Neural cell (in vitro differentiated cells): ENCODE measurements at regions not wholly inside any gene's neighbourhood (a gene's known extent, or its start where the extent isn't known, plus 50 kb on each side); places are given as distances from the start of the nearest gene placed in this dataset.

Experiments
- H2AFZ ChIP-seq: fragments of 200-600, 300-800 bp; sonication (generic), shearing (Covaris generic); 2 replicates; pipeline ENCODE4 v1.6.0; 2014; ENCODE audit warnings: low read depth, mild to moderate bottlenecking, antibody characterized with exemption, low read length, moderate library complexity
- H3F3A ChIP-seq: fragments of 200-600 bp; shearing (Covaris generic); 2 replicates; pipeline ENCODE4 v1.6.1; 2016; ENCODE audit warnings: mild to moderate bottlenecking, moderate library complexity, mixed read lengths, antibody characterized with exemption, low read length; ENCODE audit not compliant: insufficient read depth, poor library complexity, severe bottlenecking
- H3K27ac ChIP-seq: fragments of 200-600, 300-800 bp; sonication (generic), shearing (Covaris generic); 2 replicates; pipeline ENCODE4 v1.5.1; 2014; ENCODE audit warnings: mild to moderate bottlenecking, low read length, moderate library complexity
- H3K27me3 ChIP-seq: fragments of 300-800, 200-600 bp; sonication (generic), shearing (Covaris generic); 2 replicates; pipeline ENCODE4 v1.6.0; 2014; ENCODE audit warnings: mild to moderate bottlenecking, low read depth, low read length, moderate library complexity; ENCODE audit not compliant: insufficient read depth
- H3K36me3 ChIP-seq: fragments of 300-800, 200-600 bp; sonication (generic), shearing (Covaris generic); 2 replicates; pipeline ENCODE4 v1.5.1; 2014; ENCODE audit warnings: mild to moderate bottlenecking, antibody characterized with exemption, low read length, moderate library complexity; ENCODE audit not compliant: insufficient read depth
- H3K4me2 ChIP-seq: fragments of 300-800, 200-600 bp; sonication (generic), shearing (Covaris generic); 2 replicates; pipeline ENCODE4 v1.6.0; 2014; ENCODE audit warnings: mild to moderate bottlenecking, low read length
- H3K4me3 ChIP-seq: fragments of 300-800, 200-600 bp; sonication (generic), shearing (Covaris generic); 2 replicates; pipeline ENCODE4 v1.5.1; 2014; ENCODE audit warnings: mild to moderate bottlenecking, low read length, moderate library complexity
- H3K79me2 ChIP-seq: fragments of 200-600 bp; shearing (Covaris generic); replicated peaks from 2 replicates; pipeline ENCODE4 v1.6.0; 2014; ENCODE audit warnings: mild to moderate bottlenecking, low read length, moderate library complexity; ENCODE audit not compliant: insufficient read depth
- H3K9ac ChIP-seq: fragments of 300-800, 200-600 bp; sonication (generic), shearing (Covaris generic); 2 replicates; pipeline ENCODE4 v1.6.1; 2016; ENCODE audit warnings: mild to moderate bottlenecking, low read length, mixed read lengths
- H3K9me2 ChIP-seq: fragments of 200-600 bp; shearing (Covaris generic); 2 replicates; pipeline ENCODE4 v1.6.1; 2016; ENCODE audit warnings: mild to moderate bottlenecking, low read length, mixed read lengths; ENCODE audit not compliant: insufficient read depth
- H3K9me3 ChIP-seq: fragments of 200-600, 300-800 bp; sonication (generic), shearing (Covaris generic); 2 replicates; pipeline ENCODE4 v1.6.1; 2016; ENCODE audit warnings: mild to moderate bottlenecking, mixed run types, low read length, moderate library complexity, mixed read lengths
- H4K20me1 ChIP-seq: fragments of 200-600 bp; shearing (Covaris generic); 2 replicates; pipeline ENCODE4 v1.6.1; 2016; ENCODE audit warnings: mild to moderate bottlenecking, mixed run types; ENCODE audit not compliant: insufficient read depth
- EP300 ChIP-seq: fragments of 450-650 bp; conservative IDR thresholded peaks from 2 replicates; pipeline ENCODE4 v1.6.1; 2014; ENCODE audit warnings: antibody characterized with exemption, mild to moderate bottlenecking, moderate library complexity; ENCODE audit not compliant: poor library complexity, severe bottlenecking
- EZH2 ChIP-seq: fragments of 200-600, 300-800 bp; shearing (Covaris generic), sonication (generic); IDR thresholded peaks from 2 replicates; pipeline ENCODE4 v1.6.1; 2014; ENCODE audit warnings: antibody characterized with exemption, low read length, borderline replicate concordance, mild to moderate bottlenecking; ENCODE audit not compliant: insufficient read depth, poor library complexity, severe bottlenecking
- MXI1 ChIP-seq: fragments of 450-650 bp; conservative IDR thresholded peaks from 2 replicates; pipeline ENCODE4 v1.6.1; 2014; ENCODE audit warnings: antibody characterized with exemption, mild to moderate bottlenecking; ENCODE audit not compliant: poor library complexity, severe bottlenecking
- POLR2AphosphoS5 ChIP-seq: IDR thresholded peaks from 2 replicates; pipeline ENCODE4 v1.6.1; 2012
- RAD21 ChIP-seq: fragments of 450-650 bp; conservative IDR thresholded peaks from 2 replicates; pipeline ENCODE4 v1.6.1; 2014; ENCODE audit warnings: antibody characterized with exemption, mild to moderate bottlenecking, moderate library complexity
- SMC3 ChIP-seq: fragments of 450-650 bp; conservative IDR thresholded peaks from 2 replicates; pipeline ENCODE4 v1.6.1; 2014; ENCODE audit warnings: antibody characterized with exemption, mild to moderate bottlenecking, moderate library complexity; ENCODE audit not compliant: poor library complexity
- TAF1 ChIP-seq: IDR thresholded peaks from 2 replicates; pipeline ENCODE4 v1.6.1; 2012; ENCODE audit warnings: low read depth
- TF ChIP-seq, protein P1 (sequence below): fragments of 450-650 bp; IDR thresholded peaks from 2 replicates; pipeline ENCODE4 v1.5.1; 2014; ENCODE audit warnings: antibody characterized with exemption, mild to moderate bottlenecking, moderate library complexity; ENCODE audit not compliant: poor library complexity, severe bottlenecking
- TF ChIP-seq, protein P2 (sequence below): IDR thresholded peaks from 2 replicates; pipeline ENCODE4 v1.6.1; 2012; ENCODE audit warnings: borderline replicate concordance

DNA sequence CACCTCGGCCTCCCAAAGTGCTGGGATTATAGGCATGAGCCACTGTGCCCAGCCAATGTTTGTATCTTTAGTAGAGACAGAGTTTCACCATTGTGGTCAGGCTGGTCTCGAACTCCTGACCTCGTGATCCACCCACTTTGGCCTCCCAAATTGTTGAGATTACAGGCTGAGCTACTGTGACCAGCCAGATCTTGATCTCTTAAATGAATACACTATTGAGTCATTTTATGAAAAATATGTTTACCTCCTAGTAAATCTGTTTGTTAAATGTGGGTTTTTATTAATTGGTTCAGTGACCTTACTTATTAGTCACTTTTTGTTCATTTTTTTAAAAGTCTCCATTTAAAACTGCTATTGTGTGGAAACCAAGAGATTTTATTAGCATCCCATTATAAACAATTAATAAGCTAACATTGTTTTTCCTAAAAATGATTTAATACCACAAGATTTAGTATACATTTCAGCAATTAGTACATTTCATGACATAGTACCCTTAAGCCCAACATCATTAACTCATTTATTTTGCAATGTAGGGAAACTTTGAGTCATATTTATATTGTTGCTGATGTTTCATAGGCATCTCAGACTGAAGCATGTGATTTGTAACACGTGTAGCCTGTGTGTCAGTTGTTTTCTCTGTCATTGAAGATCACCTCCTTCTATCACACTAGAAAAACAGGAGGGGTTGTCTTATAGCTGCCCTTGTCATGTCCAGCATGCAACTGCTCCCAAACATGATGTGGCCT is 261.2 kb downstream of the TAF11L14 start:
- Histone ChIP-seq H3K27ac (no peak overlapping the region), H3F3A (no peaks in the 10 kb centered on the region)
- TF ChIP-seq EZH2 (no peak), EP300 (no peak), TAF1 (no peak), POLR2AphosphoS5 (no peak), SMC3 (no peak)
- TF ChIP-seq, protein P1, sequence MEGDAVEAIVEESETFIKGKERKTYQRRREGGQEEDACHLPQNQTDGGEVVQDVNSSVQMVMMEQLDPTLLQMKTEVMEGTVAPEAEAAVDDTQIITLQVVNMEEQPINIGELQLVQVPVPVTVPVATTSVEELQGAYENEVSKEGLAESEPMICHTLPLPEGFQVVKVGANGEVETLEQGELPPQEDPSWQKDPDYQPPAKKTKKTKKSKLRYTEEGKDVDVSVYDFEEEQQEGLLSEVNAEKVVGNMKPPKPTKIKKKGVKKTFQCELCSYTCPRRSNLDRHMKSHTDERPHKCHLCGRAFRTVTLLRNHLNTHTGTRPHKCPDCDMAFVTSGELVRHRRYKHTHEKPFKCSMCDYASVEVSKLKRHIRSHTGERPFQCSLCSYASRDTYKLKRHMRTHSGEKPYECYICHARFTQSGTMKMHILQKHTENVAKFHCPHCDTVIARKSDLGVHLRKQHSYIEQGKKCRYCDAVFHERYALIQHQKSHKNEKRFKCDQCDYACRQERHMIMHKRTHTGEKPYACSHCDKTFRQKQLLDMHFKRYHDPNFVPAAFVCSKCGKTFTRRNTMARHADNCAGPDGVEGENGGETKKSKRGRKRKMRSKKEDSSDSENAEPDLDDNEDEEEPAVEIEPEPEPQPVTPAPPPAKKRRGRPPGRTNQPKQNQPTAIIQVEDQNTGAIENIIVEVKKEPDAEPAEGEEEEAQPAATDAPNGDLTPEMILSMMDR: no peak

DNA sequence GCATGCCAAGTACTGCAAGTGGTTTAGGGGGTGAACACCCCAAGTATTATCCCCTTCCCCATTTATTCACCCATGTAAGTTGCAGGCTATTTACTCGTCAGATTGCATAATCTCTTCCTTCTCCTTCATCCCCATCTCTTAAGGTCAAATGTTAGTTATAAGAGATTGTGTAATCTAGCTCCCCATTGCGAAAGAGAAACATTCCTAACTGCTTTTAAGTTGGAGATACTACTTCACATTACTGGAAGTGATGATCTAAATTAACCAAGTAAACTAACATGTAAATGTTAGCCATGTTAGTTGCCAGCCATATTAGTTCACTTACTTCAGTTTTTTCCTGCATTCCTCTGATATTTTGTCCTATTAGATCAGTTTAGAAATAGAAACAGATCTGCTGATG is 262.3 kb downstream of the TAF11L14 start:
- Histone ChIP-seq H3K9me3 (no peaks in the 10 kb centered on the region), H3K4me2 (no peak overlapping the region), H2AFZ (no peak overlapping the region), H3K9ac (no peak overlapping the region), H3K9me2 (no peaks in the 10 kb centered on the region), H3K36me3 (no peaks in the 10 kb centered on the region), H3K27ac (no peak overlapping the region), H3F3A (no peaks in the 10 kb centered on the region), H3K79me2 (no peaks in the 10 kb centered on the region), H4K20me1 (no peaks in the 10 kb centered on the region), H3K4me3 (no peak overlapping the region), H3K27me3 (no peaks in the 10 kb centered on the region)
- TF ChIP-seq MXI1 (no peak), POLR2AphosphoS5 (no peak), RAD21 (no peak), TAF1 (no peak), EZH2 (no peak), SMC3 (no peak), EP300 (no peak)
- TF ChIP-seq, protein P1: no peak
- TF ChIP-seq, protein P2, sequence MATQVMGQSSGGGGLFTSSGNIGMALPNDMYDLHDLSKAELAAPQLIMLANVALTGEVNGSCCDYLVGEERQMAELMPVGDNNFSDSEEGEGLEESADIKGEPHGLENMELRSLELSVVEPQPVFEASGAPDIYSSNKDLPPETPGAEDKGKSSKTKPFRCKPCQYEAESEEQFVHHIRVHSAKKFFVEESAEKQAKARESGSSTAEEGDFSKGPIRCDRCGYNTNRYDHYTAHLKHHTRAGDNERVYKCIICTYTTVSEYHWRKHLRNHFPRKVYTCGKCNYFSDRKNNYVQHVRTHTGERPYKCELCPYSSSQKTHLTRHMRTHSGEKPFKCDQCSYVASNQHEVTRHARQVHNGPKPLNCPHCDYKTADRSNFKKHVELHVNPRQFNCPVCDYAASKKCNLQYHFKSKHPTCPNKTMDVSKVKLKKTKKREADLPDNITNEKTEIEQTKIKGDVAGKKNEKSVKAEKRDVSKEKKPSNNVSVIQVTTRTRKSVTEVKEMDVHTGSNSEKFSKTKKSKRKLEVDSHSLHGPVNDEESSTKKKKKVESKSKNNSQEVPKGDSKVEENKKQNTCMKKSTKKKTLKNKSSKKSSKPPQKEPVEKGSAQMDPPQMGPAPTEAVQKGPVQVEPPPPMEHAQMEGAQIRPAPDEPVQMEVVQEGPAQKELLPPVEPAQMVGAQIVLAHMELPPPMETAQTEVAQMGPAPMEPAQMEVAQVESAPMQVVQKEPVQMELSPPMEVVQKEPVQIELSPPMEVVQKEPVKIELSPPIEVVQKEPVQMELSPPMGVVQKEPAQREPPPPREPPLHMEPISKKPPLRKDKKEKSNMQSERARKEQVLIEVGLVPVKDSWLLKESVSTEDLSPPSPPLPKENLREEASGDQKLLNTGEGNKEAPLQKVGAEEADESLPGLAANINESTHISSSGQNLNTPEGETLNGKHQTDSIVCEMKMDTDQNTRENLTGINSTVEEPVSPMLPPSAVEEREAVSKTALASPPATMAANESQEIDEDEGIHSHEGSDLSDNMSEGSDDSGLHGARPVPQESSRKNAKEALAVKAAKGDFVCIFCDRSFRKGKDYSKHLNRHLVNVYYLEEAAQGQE: no peak

More for the DNA sequence above, 261.2 kb downstream of the TAF11L14 start:
- H3K4me3 ChIP-seq: no peak overlapping the region
- no peaks in the 10 kb centered on the region for H3K36me3 ChIP-seq
- no peak overlapping the region for H2AFZ ChIP-seq
- H3K79me2 ChIP-seq: no peaks in the 10 kb centered on the region
- no peaks in the 10 kb centered on the region for H4K20me1 ChIP-seq
- no peak overlapping the region for H3K4me2 ChIP-seq
- no peaks in the 10 kb centered on the region for H3K9me3 ChIP-seq
- H3K9me2 ChIP-seq: no peaks in the 10 kb centered on the region
- no peak overlapping the region for H3K9ac ChIP-seq
- H3K27me3 ChIP-seq: no peaks in the 10 kb centered on the region
